Endothelial cell of umbilical vein (primary cell): ENCODE measurements at regions not wholly inside any gene's neighbourhood (a gene's known extent, or its start where the extent isn't known, plus 50 kb on each side); places are given as distances from the start of the nearest gene placed in this dataset.

Experiments used
- BruUV-seq: library from RNA; stranded (reverse); fragments of 400-500 nt; replicated peaks from 2 replicates; lab custom pipeline; 2021; lab: Mats Ljungman, UMichigan
- CTCF ChIA-PET: fragments of 300-600, 350-600 bp; sonication (Branson Sonifier 250); formaldehyde crosslinking; loops from one replicate; lab custom pipeline; 2021; ENCODE audit warnings: antibody characterized with exemption, inconsistent platforms; lab: Charles Lee
- POLR2A ChIA-PET: fragments of 300-600, 350-600 bp; sonication (Branson Sonifier 250); formaldehyde crosslinking; loops from one replicate; lab custom pipeline; 2021; ENCODE audit warnings: antibody characterized with exemption, inconsistent platforms; lab: Charles Lee
- DNase-seq: peaks from one replicate; pipeline ENCODE4 v3.0.0-alpha.2; 2011; ENCODE audit warnings: low read depth, low spot score
- FAIRE-seq: peaks from 2 replicates; lab custom pipeline; 2011; peaks lifted over from hg19 to GRCh38; lab: Jason Lieb, UNC
- H2AFZ ChIP-seq: 2 replicates; pipeline ENCODE4 v1.6.0; 2012; ENCODE audit warnings: low read depth, low read length, control low read depth, inconsistent platforms
- H3K27ac ChIP-seq: 2 replicates; pipeline ENCODE4 v1.5.1; 2011; ENCODE audit warnings: low read depth, mild to moderate bottlenecking, control low read depth, low read length, moderate library complexity; ENCODE audit not compliant: insufficient read depth
- H3K27me3 ChIP-seq, 2 experiments: 2 replicates each; pipeline versions ENCODE4 v1.6.0 to v1.6.1; 2011; ENCODE audit warnings: low read length in 2 of 2, mixed read lengths in 1 of 2; ENCODE audit not compliant: control insufficient read depth in 2 of 2, insufficient read depth in 2 of 2
- H3K36me3 ChIP-seq, 2 experiments: 2 replicates in 1 of 2; 3 replicates in 1 of 2; pipeline ENCODE4 v1.5.1; 2011; ENCODE audit warnings: low read length in 2 of 2, mild to moderate bottlenecking in 1 of 2, moderate library complexity in 1 of 2; ENCODE audit not compliant: control insufficient read depth in 2 of 2, insufficient read depth in 2 of 2; ENCODE audit errors: extremely low read depth in 1 of 2
- H3K4me1 ChIP-seq: 3 replicates; pipeline ENCODE4 v1.5.1; 2011; ENCODE audit warnings: mild to moderate bottlenecking, low read length; ENCODE audit not compliant: control insufficient read depth, insufficient read depth; ENCODE audit errors: extremely low read depth
- H3K4me2 ChIP-seq: 2 replicates; pipeline ENCODE4 v1.6.1; 2011; ENCODE audit warnings: low read length, control low read depth, mixed read lengths; ENCODE audit not compliant: insufficient read depth
- H3K4me3 ChIP-seq, 3 experiments: fragments of 200-600 bp in 1 of 3; sonication (generic), shearing (Covaris generic) in 1 of 3; replicated peaks in 1 of 3; 2 replicates each; pipeline ENCODE4 v1.5.1; 2011 to 2016; ENCODE audit warnings: control low read depth in 3 of 3, low read length in 3 of 3, mild to moderate bottlenecking in 2 of 3, inconsistent platforms in 1 of 3, low read depth in 1 of 3, moderate library complexity in 1 of 3; ENCODE audit not compliant: insufficient read depth in 1 of 3
- H3K79me2 ChIP-seq: 2 replicates; pipeline ENCODE4 v1.6.0; 2012; ENCODE audit warnings: low read length, inconsistent platforms; ENCODE audit not compliant: control insufficient read depth, insufficient read depth
- H3K9ac ChIP-seq: replicated peaks from 2 replicates; pipeline ENCODE3; 2011; ENCODE audit warnings: low read length, control low read depth; ENCODE audit not compliant: insufficient read depth; ENCODE audit errors: extremely low read depth
- H3K9me1 ChIP-seq: replicated peaks from 3 replicates; pipeline ENCODE4 v1.6.0; 2011; ENCODE audit warnings: mild to moderate bottlenecking, low read length; ENCODE audit not compliant: control insufficient read depth, insufficient read depth; ENCODE audit errors: extremely low read depth
- H3K9me3 ChIP-seq: replicated peaks from 2 replicates; pipeline ENCODE4 v1.5.1; 2012; ENCODE audit warnings: low read length, inconsistent platforms; ENCODE audit not compliant: control insufficient read depth, insufficient read depth
- H4K20me1 ChIP-seq: replicated peaks from 2 replicates; pipeline ENCODE3; 2011; ENCODE audit warnings: mild to moderate bottlenecking, low read length; ENCODE audit not compliant: control insufficient read depth, insufficient read depth; ENCODE audit errors: extremely low read depth
- CTCF ChIP-seq, 2 donors: IDR thresholded peaks; 1 replicate in 1 of 2; 2 replicates in 1 of 2; pipeline ENCODE4 v1.5.1; 2011; ENCODE audit warnings: low read length in 2 of 2, mild to moderate bottlenecking in 2 of 2, moderate library complexity in 2 of 2, control low read depth in 1 of 2, inconsistent platforms in 1 of 2, low read depth in 1 of 2; ENCODE audit not compliant: insufficient read depth in 1 of 2; ENCODE audit errors: extremely low read depth in 1 of 2
- EZH2 ChIP-seq: IDR thresholded peaks from 2 replicates; pipeline ENCODE4 v1.6.1; 2012; ENCODE audit warnings: borderline replicate concordance, low read depth, mild to moderate bottlenecking, moderate library complexity, low read length, inconsistent platforms; ENCODE audit not compliant: severe bottlenecking
- GATA2 ChIP-seq: IDR thresholded peaks from 2 replicates; pipeline ENCODE4 v1.7.0; 2011; ENCODE audit warnings: low read depth, mild to moderate bottlenecking, moderate library complexity, mixed read lengths, low read length; ENCODE audit not compliant: insufficient read length, insufficient read depth
- JUN ChIP-seq: IDR thresholded peaks from 2 replicates; pipeline ENCODE4 v1.6.1; 2011; ENCODE audit warnings: borderline replicate concordance, low read depth; ENCODE audit not compliant: insufficient read length, insufficient read depth
- MAX ChIP-seq: IDR thresholded peaks from 2 replicates; pipeline ENCODE4 v1.6.1; 2011; ENCODE audit not compliant: insufficient read depth, insufficient read length
- POLR2AphosphoS5 ChIP-seq: IDR thresholded peaks from 2 replicates; pipeline ENCODE4 v1.6.1; 2012; ENCODE audit warnings: low read depth, mild to moderate bottlenecking, control low read depth, low read length, moderate library complexity; ENCODE audit not compliant: insufficient read depth
- dilution Hi-C: fragments of 300-500 bp; cut with MboI; formaldehyde crosslinking; loops from one replicate; pipeline ENCODE4 v1.15.0; 2019; ENCODE audit warnings: low sequenced_read_pairs; ENCODE audit not compliant: extremely low pct_ligation_motif_present
- intact Hi-C: fragments of 100-400 bp; cut with micrococcal nuclease; formaldehyde crosslinking; loops from one replicate; pipeline ENCODE4 v1.10.0; 2022

GRCh38 chr11:121881806-121882205 lies 234.2 kb downstream of the BLID start:
- H3K79me2 ChIP-seq = no peaks in the 10 kb centered on the region
- no peak overlapping the region for H3K9ac ChIP-seq
- FAIRE-seq (no peak), DNase-seq (no peak)
- TF ChIP-seq CTCF (IDR thresholded peaks at IDR 0.05; ENCODE audit: extremely low read depth in 1 of 2, insufficient read depth in 1 of 2, low read depth in 1 of 2, low read length in 2 of 2) = no peak
- TF ChIP-seq GATA2 = no peak
- TF ChIP-seq POLR2AphosphoS5 = no peak
- TF ChIP-seq EZH2 = no peak
- no peak for TF ChIP-seq JUN
- no peak for TF ChIP-seq MAX
- H3K27ac ChIP-seq = no peak overlapping the region
- dilution Hi-C loops = no loop called here
- no peaks in the 10 kb centered on the region for H3K9me3 ChIP-seq
- no peaks in the 10 kb centered on the region for H3K9me1 ChIP-seq
- H3K27me3 ChIP-seq = peaks cover 2 to 6% of the 10 kb centered on the region in 2 experiments
- BruUV-seq = no TSS peak
- no peak overlapping the region for H3K4me2 ChIP-seq
- ChIA-PET POLR2A (no interaction called here), CTCF (no interaction called here)
- no peaks in the 10 kb centered on the region for H3K4me1 ChIP-seq
- no peak overlapping the region for H2AFZ ChIP-seq
- intact Hi-C loops = no loop called here
- no peaks in the 10 kb centered on the region for H3K36me3 ChIP-seq
- H3K4me3 ChIP-seq = no peak overlapping the region
- H4K20me1 ChIP-seq = no peaks in the 10 kb centered on the region
